OCI-LY7 (cell line): ENCODE measurements at regions not wholly inside any gene's neighbourhood (a gene's known extent, or its start where the extent isn't known, plus 50 kb on each side); places are given as distances from the start of the nearest gene placed in this dataset.

Experiments used
- BruUV-seq: library from RNA; stranded (reverse); fragments of 400-500 nt; replicated peaks from 2 replicates; lab custom pipeline; 2021; lab: Mats Ljungman, UMichigan
- CTCF ChIA-PET: fragments of 300-600 bp; sonication (Branson Sonifier 250); formaldehyde crosslinking; loops from one replicate; lab custom pipeline; 2022; ENCODE audit warnings: antibody characterized with exemption; ENCODE audit not compliant: unreplicated experiment; lab: Charles Lee
- POLR2A ChIA-PET: fragments of 300-600 bp; sonication (Branson Sonifier 250); formaldehyde crosslinking; loops from one replicate; lab custom pipeline; 2022; ENCODE audit warnings: antibody characterized with exemption; lab: Charles Lee
- DNase-seq: peaks from one replicate; pipeline ENCODE4 v3.0.0-alpha.2; 2015; ENCODE audit warnings: low spot score
- H2AFZ ChIP-seq: fragments of 200-600 bp; sonication (generic), shearing (Covaris generic); 2 replicates; pipeline ENCODE4 v1.6.1; 2014; ENCODE audit warnings: mild to moderate bottlenecking, antibody characterized with exemption, low read length, moderate library complexity
- H3K27ac ChIP-seq: fragments of 200-600 bp; sonication (generic); 2 replicates; pipeline ENCODE4 v1.5.1; 2014; ENCODE audit warnings: mixed run types, low read depth, mild to moderate bottlenecking, moderate library complexity, low read length, inconsistent platforms; ENCODE audit not compliant: poor library complexity, severe bottlenecking
- H3K36me3 ChIP-seq: fragments of 200-600 bp; sonication (generic); 2 replicates; pipeline ENCODE4 v1.6.1; 2014; ENCODE audit warnings: mild to moderate bottlenecking, antibody characterized with exemption, low read length, moderate library complexity, mixed read lengths; ENCODE audit not compliant: insufficient read depth
- H3K4me1 ChIP-seq: fragments of 200-600 bp; sonication (generic); 2 replicates; pipeline ENCODE4 v1.5.1; 2014; ENCODE audit warnings: mild to moderate bottlenecking, low read length; ENCODE audit not compliant: insufficient read depth, poor library complexity, severe bottlenecking
- H3K4me2 ChIP-seq: fragments of 200-600 bp; sonication (generic); 2 replicates; pipeline ENCODE4 v1.6.1; 2014; ENCODE audit warnings: mild to moderate bottlenecking, low read length
- H3K4me3 ChIP-seq: fragments of 200-600 bp; sonication (generic); 2 replicates; pipeline ENCODE4 v1.5.1; 2014; ENCODE audit warnings: mild to moderate bottlenecking, low read depth, low read length; ENCODE audit not compliant: poor library complexity, severe bottlenecking
- H3K79me2 ChIP-seq: fragments of 200-600 bp; sonication (generic); 2 replicates; pipeline ENCODE4 v1.6.1; 2016; ENCODE audit warnings: low read depth, mild to moderate bottlenecking, low read length, moderate library complexity, mixed read lengths; ENCODE audit not compliant: insufficient read depth
- H3K9me2 ChIP-seq: fragments of 200-600 bp; sonication (generic); 2 replicates; pipeline ENCODE4 v1.6.1; 2016; ENCODE audit warnings: mild to moderate bottlenecking, low read length, mixed read lengths; ENCODE audit not compliant: insufficient read depth
- H3K9me3 ChIP-seq: fragments of 200-600 bp; sonication (generic); 2 replicates; pipeline ENCODE4 v1.6.1; 2014; ENCODE audit warnings: mild to moderate bottlenecking, mixed run types, low read length, mixed read lengths
- H4K20me1 ChIP-seq: fragments of 200-600 bp; sonication (generic); 2 replicates; pipeline ENCODE4 v1.6.1; 2014; ENCODE audit warnings: mild to moderate bottlenecking, antibody characterized with exemption, low read length, moderate library complexity, mixed read lengths; ENCODE audit not compliant: insufficient read depth
- CTCF ChIP-seq: fragments of 200-600 bp; sonication (generic); conservative IDR thresholded peaks from 2 replicates; pipeline ENCODE4 v1.5.1; 2014; ENCODE audit warnings: mild to moderate bottlenecking, antibody characterized with exemption, low read length, moderate library complexity, mixed read lengths
- EZH2phosphoT487 ChIP-seq: fragments of 200-600 bp; sonication (generic); IDR thresholded peaks from 2 replicates; pipeline ENCODE4 v1.6.1; 2018; ENCODE audit warnings: low read depth, borderline replicate concordance, mild to moderate bottlenecking, mixed run types, antibody characterized with exemption, low read length, moderate library complexity, mixed read lengths
- intact Hi-C: fragments of 100-400 bp; cut with micrococcal nuclease; formaldehyde crosslinking; loops from one replicate; pipeline ENCODE4 v1.10.0; 2022; ENCODE audit not compliant: unreplicated experiment

GRCh38 chr3:88416436-88416835, 266.7 kb downstream of the C3orf38 start:
- Histone ChIP-seq H3K4me3 (no peak overlapping the region), H3K27ac (no peak overlapping the region), H3K36me3 (no peaks in the 10 kb centered on the region), H3K4me1 (no peaks in the 10 kb centered on the region), H3K9me2 (no peaks in the 10 kb centered on the region), H3K9me3 (no peaks in the 10 kb centered on the region), H4K20me1 (no peaks in the 10 kb centered on the region), H2AFZ (no peak overlapping the region), H3K4me2 (no peak overlapping the region), H3K79me2 (no peaks in the 10 kb centered on the region)
- POLR2A ChIA-PET = interaction anchor here (0.7 to 2.6 kb wide), 6 partner anchors 8 to 290 kb away, joined by 3 to 13 read pairs (median 4); no protein-coding TSS in a partner anchor
- no peak for TF ChIP-seq CTCF
- TF ChIP-seq EZH2phosphoT487 = no peak
- no TSS peak for BruUV-seq
- CTCF ChIA-PET = no interaction called here
- DNase-seq = no peak
- intact Hi-C loops = no loop called here

GRCh38 chr3:88418219-88418618, 268.5 kb downstream of the C3orf38 start:
- no peak overlapping the region for H3K4me2 ChIP-seq
- no TSS peak for BruUV-seq
- POLR2A ChIA-PET = interaction anchor here (1.4 to 2.6 kb wide), 2 partner anchors 9 to 23 kb away, joined by 4 to 13 read pairs; no protein-coding TSS in a partner anchor
- no peak overlapping the region for H2AFZ ChIP-seq
- no peaks in the 10 kb centered on the region for H4K20me1 ChIP-seq
- no peak for TF ChIP-seq EZH2phosphoT487
- TF ChIP-seq CTCF = no peak
- no peak overlapping the region for H3K27ac ChIP-seq
- CTCF ChIA-PET = no interaction called here
- no peaks in the 10 kb centered on the region for H3K9me2 ChIP-seq
- H3K36me3 ChIP-seq = no peaks in the 10 kb centered on the region
- H3K79me2 ChIP-seq = no peaks in the 10 kb centered on the region
- H3K4me1 ChIP-seq = no peaks in the 10 kb centered on the region
- no peak overlapping the region for H3K4me3 ChIP-seq
- intact Hi-C loops = no loop called here
- no peak for DNase-seq
- no peaks in the 10 kb centered on the region for H3K9me3 ChIP-seq

- H2AFZ ChIP-seq = peak overlapping the region; percentile 81
- H4K20me1 ChIP-seq = no peaks in the 10 kb centered on the region
- peaks cover 5% of the 10 kb centered on the region; the same call in 1 of the 2 replicates for H3K9me3 ChIP-seq
- TF ChIP-seq EZH2phosphoT487 = no peak
- no peak for TF ChIP-seq CTCF
- no TSS peak for BruUV-seq
- peaks cover 11% of the 10 kb centered on the region for H3K36me3 ChIP-seq
- H3K4me3 ChIP-seq = peak overlapping the region; percentile 45
- POLR2A ChIA-PET = interaction anchor here (0.6 to 8.3 kb wide), 7 partner anchors 9 to 1803 kb away, joined by 3 to 60 read pairs (median 3); partner anchors contain the start of gene ZNF654
- peak overlapping the region; percentile 76 for H3K4me2 ChIP-seq
- peaks cover 61% of the 10 kb centered on the region for H3K4me1 ChIP-seq
- H3K9me2 ChIP-seq = no peaks in the 10 kb centered on the region
- CTCF ChIA-PET = no interaction called here
- H3K79me2 ChIP-seq = no peaks in the 10 kb centered on the region
- intact Hi-C loops = loop anchor here (5.0 kb wide), 1 partner anchor 281 kb away; no protein-coding TSS in a partner anchor
- H3K27ac ChIP-seq = peak overlapping the region; percentile 89
- DNase-seq = peak; percentile 96
These were observed 283.8 kb downstream of the C3orf38 start for GRCh38 chr3:88433568-88433967.
